ENCODE measurements at regions not wholly inside any gene's neighbourhood (a gene's known extent, or its start where the extent isn't known, plus 50 kb on each side); places are given as distances from the start of the nearest gene placed in this dataset.

DNA sequence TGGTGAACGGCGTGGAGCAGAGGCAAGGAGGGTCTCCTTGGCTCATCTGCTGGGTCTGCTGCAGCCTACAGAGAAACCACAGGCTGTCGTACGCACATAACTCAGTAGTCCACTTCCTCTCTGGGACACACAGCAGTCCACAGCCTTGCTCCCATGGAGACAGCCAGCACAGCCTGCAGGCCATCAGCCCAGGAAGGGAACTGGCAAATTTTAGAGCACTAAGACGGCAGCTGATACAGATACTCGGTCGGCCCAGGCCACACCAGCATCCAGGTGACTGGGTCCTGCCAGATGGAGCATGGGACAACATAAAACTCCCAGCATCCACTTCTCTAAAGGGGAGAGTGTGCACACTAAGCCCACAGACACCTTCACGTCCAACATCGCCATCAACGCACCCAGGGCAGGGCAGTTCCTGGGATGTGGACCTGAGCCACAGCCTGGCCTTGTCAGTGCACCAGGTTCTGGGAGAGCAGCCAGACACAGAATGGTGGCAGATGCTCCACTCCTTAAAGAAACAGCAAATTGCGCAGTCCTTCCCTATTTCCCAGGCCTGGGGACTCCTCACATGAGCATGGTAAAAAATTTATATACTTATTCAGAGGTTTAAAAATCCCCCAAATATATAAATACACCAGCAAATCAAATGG lies 247.1 kb upstream of the RAB4A start:
- TF ChIP-seq RAD21 (IDR thresholded peaks at IDR 0.05) (no peak), JUND (IDR thresholded peaks at IDR 0.05) (no peak), CTCF (IDR thresholded peaks at IDR 0.05; ENCODE audit: low read depth, low read length, missing input control) (no peak), GABPA (IDR thresholded peaks at IDR 0.05 in 1 of 2, conservative IDR thresholded peaks at IDR 0.05 in 1 of 2) (no peak), YY1 (IDR thresholded peaks at IDR 0.05) (no peak), FOXA1 (IDR thresholded peaks at IDR 0.05) (no peak)
- TF ChIP-seq, protein P1, sequence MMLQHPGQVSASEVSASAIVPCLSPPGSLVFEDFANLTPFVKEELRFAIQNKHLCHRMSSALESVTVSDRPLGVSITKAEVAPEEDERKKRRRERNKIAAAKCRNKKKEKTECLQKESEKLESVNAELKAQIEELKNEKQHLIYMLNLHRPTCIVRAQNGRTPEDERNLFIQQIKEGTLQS (IDR thresholded peaks at IDR 0.05): no peak
- TF ChIP-seq, protein P2, sequence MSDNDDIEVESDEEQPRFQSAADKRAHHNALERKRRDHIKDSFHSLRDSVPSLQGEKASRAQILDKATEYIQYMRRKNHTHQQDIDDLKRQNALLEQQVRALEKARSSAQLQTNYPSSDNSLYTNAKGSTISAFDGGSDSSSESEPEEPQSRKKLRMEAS (IDR thresholded peaks at IDR 0.05): no peak
- TF ChIP-seq, protein P3, sequence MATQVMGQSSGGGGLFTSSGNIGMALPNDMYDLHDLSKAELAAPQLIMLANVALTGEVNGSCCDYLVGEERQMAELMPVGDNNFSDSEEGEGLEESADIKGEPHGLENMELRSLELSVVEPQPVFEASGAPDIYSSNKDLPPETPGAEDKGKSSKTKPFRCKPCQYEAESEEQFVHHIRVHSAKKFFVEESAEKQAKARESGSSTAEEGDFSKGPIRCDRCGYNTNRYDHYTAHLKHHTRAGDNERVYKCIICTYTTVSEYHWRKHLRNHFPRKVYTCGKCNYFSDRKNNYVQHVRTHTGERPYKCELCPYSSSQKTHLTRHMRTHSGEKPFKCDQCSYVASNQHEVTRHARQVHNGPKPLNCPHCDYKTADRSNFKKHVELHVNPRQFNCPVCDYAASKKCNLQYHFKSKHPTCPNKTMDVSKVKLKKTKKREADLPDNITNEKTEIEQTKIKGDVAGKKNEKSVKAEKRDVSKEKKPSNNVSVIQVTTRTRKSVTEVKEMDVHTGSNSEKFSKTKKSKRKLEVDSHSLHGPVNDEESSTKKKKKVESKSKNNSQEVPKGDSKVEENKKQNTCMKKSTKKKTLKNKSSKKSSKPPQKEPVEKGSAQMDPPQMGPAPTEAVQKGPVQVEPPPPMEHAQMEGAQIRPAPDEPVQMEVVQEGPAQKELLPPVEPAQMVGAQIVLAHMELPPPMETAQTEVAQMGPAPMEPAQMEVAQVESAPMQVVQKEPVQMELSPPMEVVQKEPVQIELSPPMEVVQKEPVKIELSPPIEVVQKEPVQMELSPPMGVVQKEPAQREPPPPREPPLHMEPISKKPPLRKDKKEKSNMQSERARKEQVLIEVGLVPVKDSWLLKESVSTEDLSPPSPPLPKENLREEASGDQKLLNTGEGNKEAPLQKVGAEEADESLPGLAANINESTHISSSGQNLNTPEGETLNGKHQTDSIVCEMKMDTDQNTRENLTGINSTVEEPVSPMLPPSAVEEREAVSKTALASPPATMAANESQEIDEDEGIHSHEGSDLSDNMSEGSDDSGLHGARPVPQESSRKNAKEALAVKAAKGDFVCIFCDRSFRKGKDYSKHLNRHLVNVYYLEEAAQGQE (IDR thresholded peaks at IDR 0.05): no peak

All from liver (tissue), 3 donors.